ENCODE measurements at regions not wholly inside any gene's neighbourhood (a gene's known extent, or its start where the extent isn't known, plus 50 kb on each side); places are given as distances from the start of the nearest gene placed in this dataset.

DNA sequence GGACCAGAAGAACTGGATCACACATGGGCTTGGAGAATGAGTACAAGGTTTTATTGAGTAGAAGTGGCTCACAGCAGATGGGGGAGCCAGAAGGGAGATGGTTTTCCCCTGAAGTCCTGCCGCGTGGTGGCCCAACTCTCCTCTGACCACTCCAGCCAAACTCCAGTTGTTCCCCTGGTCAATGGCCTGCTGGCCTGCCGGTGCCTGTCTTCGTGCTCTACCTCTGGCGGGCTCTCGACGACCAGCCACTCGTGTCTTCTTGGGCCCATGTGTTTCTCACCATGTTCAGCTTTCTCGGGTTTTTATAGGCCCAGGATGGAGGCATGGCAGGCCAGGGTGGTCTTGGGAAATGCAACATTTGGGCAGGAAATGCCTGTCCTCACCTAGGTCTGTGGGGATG lies 519.6 kb downstream of the CYLC2 start (continued):
- TF ChIP-seq TAF7 (optimal IDR thresholded peaks at IDR 0.05; ENCODE audit: borderline replicate concordance, low read depth, low read length) = no peak

GRCh38 chr9:103522409-103522808 lies 527.3 kb downstream of the CYLC2 start:
- no peaks in the 10 kb centered on the region for H3K79me1 ChIP-seq (ENCODE audit: low read depth, low read length)
- H3K4ac ChIP-seq (replicated peaks; ENCODE audit: insufficient read length, low read depth, low read length) = no peak overlapping the region
- H3K4me2 ChIP-seq (ENCODE audit: insufficient read depth in 1 of 2, low read depth in 2 of 2, low read length in 2 of 2) = no peak overlapping the region
- no peak overlapping the region for H2BK120ac ChIP-seq (replicated peaks; ENCODE audit: low read depth, low read length)
- DNase-seq (ENCODE audit: low read depth in 1 of 2, low spot score in 2 of 2) (no peak), FAIRE-seq (no peak)
- no peaks in the 10 kb centered on the region for H3K9me3 ChIP-seq (ENCODE audit: insufficient read depth in 2 of 2, low read depth in 1 of 2, low read length in 1 of 2)
- H3K36me3 ChIP-seq (ENCODE audit: control insufficient read depth in 2 of 4, insufficient read depth in 4 of 4, low read length in 3 of 4) = no peaks in the 10 kb centered on the region
- no peaks in the 10 kb centered on the region for H3K27me3 ChIP-seq (replicated peaks in 1 of 4; ENCODE audit: control insufficient read depth in 3 of 4, extremely low read depth in 1 of 4, insufficient read depth in 3 of 4, low read length in 3 of 4)
- ChIA-PET POLR2A (ENCODE audit: partially characterized antibody) (no interaction called here), CTCF (ENCODE audit: partially characterized antibody) (no interaction called here)
- H2BK15ac ChIP-seq (ENCODE audit: low read length) = no peak overlapping the region
- no peak overlapping the region for H3K23ac ChIP-seq (ENCODE audit: insufficient read length)
- H4K20me1 ChIP-seq (replicated peaks in 1 of 2; ENCODE audit: control insufficient read depth in 1 of 2, insufficient read depth in 2 of 2, low read length in 2 of 2) = no peaks in the 10 kb centered on the region
- no peak overlapping the region for H3K56ac ChIP-seq (replicated peaks; ENCODE audit: insufficient read length, low read depth, low read length)
- no peak overlapping the region for H2BK20ac ChIP-seq (ENCODE audit: low read length)
- no peak overlapping the region for H3K27ac ChIP-seq (ENCODE audit: low read depth, low read length)
- H2BK5ac ChIP-seq (ENCODE audit: low read depth, low read length) = no peak overlapping the region
- no peaks in the 10 kb centered on the region for H3K4me1 ChIP-seq (replicated peaks in 1 of 4; ENCODE audit: control insufficient read depth in 3 of 4, insufficient read depth in 4 of 4, low read length in 3 of 4)
- H3K23me2 ChIP-seq (ENCODE audit: low read depth, low read length) = no peaks in the 10 kb centered on the region
- no peak overlapping the region for H4K91ac ChIP-seq (replicated peaks; ENCODE audit: insufficient read length, low read length)
- H3K79me2 ChIP-seq (ENCODE audit: control insufficient read depth in 1 of 2, insufficient read depth in 2 of 2, low read length in 2 of 2) = no peaks in the 10 kb centered on the region
- H4K8ac ChIP-seq (ENCODE audit: extremely low read depth, insufficient read depth, low read length) = no peak overlapping the region
- no peak overlapping the region for H3K14ac ChIP-seq (ENCODE audit: insufficient read length)
- H2BK12ac ChIP-seq (ENCODE audit: low read depth, low read length) = no peak overlapping the region
- 98% methylated on average over 3 of the region's 3 CpGs; no CpG with 5 or more reads in 1 of the 2 experiments for WGBS, 2 experiments (ENCODE audit: extremely low coverage in 1 of 2, insufficient coverage in 1 of 2, insufficient read length in 1 of 2, insufficient replicate concordance in 2 of 2, low coverage in 1 of 2, low lambda C conversion rate in 2 of 2, missing lambda C conversion rate in 1 of 2)
- H3K4me3 ChIP-seq (ENCODE audit: extremely low read depth in 1 of 4, insufficient read depth in 2 of 4, low read depth in 3 of 4, low read length in 4 of 4) = no peak overlapping the region
- no peak overlapping the region for H3K9ac ChIP-seq (replicated peaks in 1 of 4; ENCODE audit: extremely low read depth in 1 of 4, low read depth in 3 of 4, low read length in 3 of 4)
- no peak overlapping the region for H3K18ac ChIP-seq (ENCODE audit: extremely low read depth, low read length)
- H2AK5ac ChIP-seq (ENCODE audit: low read depth, low read length) = no peak overlapping the region
- H2AFZ ChIP-seq (ENCODE audit: low read length) = no peak overlapping the region
- no peak overlapping the region for H4K5ac ChIP-seq (ENCODE audit: insufficient read length, low read depth, low read length)
- TF ChIP-seq CTCF (IDR thresholded peaks at IDR 0.05; ENCODE audit: control extremely low read depth in 1 of 3, insufficient read depth in 1 of 3, low read depth in 1 of 3, low read length in 3 of 3) = no peak
- TF ChIP-seq KDM5A (IDR thresholded peaks at IDR 0.05; ENCODE audit: low read length) = no peak
- no peak for TF ChIP-seq SP2 (IDR thresholded peaks at IDR 0.05; ENCODE audit: low read length)
- TF ChIP-seq POLR2AphosphoS5 (IDR thresholded peaks at IDR 0.05; ENCODE audit: low read depth, low read length) = no peak
- no peak for TF ChIP-seq RNF2 (IDR thresholded peaks at IDR 0.05; ENCODE audit: borderline replicate concordance, low read depth, low read length, missing control alignments, poor library complexity, severe bottlenecking)
- TF ChIP-seq SAP30 (IDR thresholded peaks at IDR 0.05; ENCODE audit: insufficient read depth, insufficient replicate concordance, low read length) = no peak
- TF ChIP-seq, protein P1, sequence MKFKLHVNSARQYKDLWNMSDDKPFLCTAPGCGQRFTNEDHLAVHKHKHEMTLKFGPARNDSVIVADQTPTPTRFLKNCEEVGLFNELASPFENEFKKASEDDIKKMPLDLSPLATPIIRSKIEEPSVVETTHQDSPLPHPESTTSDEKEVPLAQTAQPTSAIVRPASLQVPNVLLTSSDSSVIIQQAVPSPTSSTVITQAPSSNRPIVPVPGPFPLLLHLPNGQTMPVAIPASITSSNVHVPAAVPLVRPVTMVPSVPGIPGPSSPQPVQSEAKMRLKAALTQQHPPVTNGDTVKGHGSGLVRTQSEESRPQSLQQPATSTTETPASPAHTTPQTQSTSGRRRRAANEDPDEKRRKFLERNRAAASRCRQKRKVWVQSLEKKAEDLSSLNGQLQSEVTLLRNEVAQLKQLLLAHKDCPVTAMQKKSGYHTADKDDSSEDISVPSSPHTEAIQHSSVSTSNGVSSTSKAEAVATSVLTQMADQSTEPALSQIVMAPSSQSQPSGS (IDR thresholded peaks at IDR 0.05; ENCODE audit: low read length) = no peak
